Activated T-helper 2 cell treated with anti-CD3 and anti-CD28 coated beads, Interferon-gamma antibody, Interleukin-2, Interleukin-4, amounts not matched to agents 10 μg/mL and 5 μg/mL and 100 μg/mL, durations not matched to agents 14 hours and 24 hours and 36 hours (primary cell): ENCODE measurements at regions not wholly inside any gene's neighbourhood (a gene's known extent, or its start where the extent isn't known, plus 50 kb on each side); places are given as distances from the start of the nearest gene placed in this dataset.

Experiments
- DNase-seq: peaks from one replicate; pipeline ENCODE4 v3.0.0; 2021; ENCODE audit warnings: low spot score
- H3K27ac Mint-ChIP-seq: one replicate; pipeline ENCODE4 v1.8.0; 2021; ENCODE audit warnings: mixed read lengths
- H3K27me3 Mint-ChIP-seq: one replicate; pipeline ENCODE4 v1.8.0; 2021; ENCODE audit warnings: low read depth, mixed read lengths
- H3K36me3 Mint-ChIP-seq: one replicate; pipeline ENCODE4 v1.8.0; 2021; ENCODE audit warnings: low read depth, mixed read lengths
- H3K4me1 Mint-ChIP-seq: one replicate; pipeline ENCODE4 v1.8.0; 2021; ENCODE audit warnings: low read depth, mixed read lengths
- H3K4me3 Mint-ChIP-seq: one replicate; pipeline ENCODE4 v1.8.0; 2021; ENCODE audit warnings: low read depth, mild to moderate bottlenecking, moderate library complexity, mixed read lengths
- H3K9me3 Mint-ChIP-seq: one replicate; pipeline ENCODE4 v1.8.0; 2021; ENCODE audit warnings: mixed read lengths
- intact Hi-C: fragments of 100-400 bp; cut with micrococcal nuclease; formaldehyde crosslinking; loops from one replicate; pipeline ENCODE4 v1.15.1; 2023

GRCh38 chr22:26777156-26777801, 119.9 kb downstream of the MIAT start:
- no peak overlapping the region for H3K4me3 Mint-ChIP-seq
- peaks cover 44% of the 10 kb centered on the region for H3K36me3 Mint-ChIP-seq
- intact Hi-C loops = no loop called here
- no peaks in the 10 kb centered on the region for H3K4me1 Mint-ChIP-seq
- H3K27me3 Mint-ChIP-seq = no peaks in the 10 kb centered on the region
- H3K27ac Mint-ChIP-seq = no peak overlapping the region
- no peaks in the 10 kb centered on the region for H3K9me3 Mint-ChIP-seq
- DNase-seq = no peak

- no peaks in the 10 kb centered on the region for H3K4me1 Mint-ChIP-seq
- no peaks in the 10 kb centered on the region for H3K27me3 Mint-ChIP-seq
- H3K27ac Mint-ChIP-seq = no peak overlapping the region
- peaks cover 44% of the 10 kb centered on the region for H3K36me3 Mint-ChIP-seq
- H3K4me3 Mint-ChIP-seq = no peak overlapping the region
- intact Hi-C loops = no loop called here
- H3K9me3 Mint-ChIP-seq = no peaks in the 10 kb centered on the region
- DNase-seq = no peak
Measured at GRCh38 chr22:26778372-26778771, 121.0 kb downstream of the MIAT start.

GRCh38 chr22:26779108-26779507, 121.7 kb downstream of the MIAT start:
- H3K9me3 Mint-ChIP-seq = no peaks in the 10 kb centered on the region
- intact Hi-C loops = no loop called here
- DNase-seq = no peak
- no peak overlapping the region for H3K27ac Mint-ChIP-seq
- peaks cover 44% of the 10 kb centered on the region for H3K36me3 Mint-ChIP-seq
- H3K4me1 Mint-ChIP-seq = no peaks in the 10 kb centered on the region
- H3K4me3 Mint-ChIP-seq = no peak overlapping the region
- H3K27me3 Mint-ChIP-seq = no peaks in the 10 kb centered on the region

GRCh38 chr22:26779929-26780328, 122.5 kb downstream of the MIAT start:
- Mint-ChIP-seq H3K4me3 (no peak overlapping the region), H3K36me3 (peaks cover 39% of the 10 kb centered on the region)

GRCh38 chr22:26780521-26780920, 123.1 kb downstream of the MIAT start:
- intact Hi-C loops = no loop called here
- H3K27ac Mint-ChIP-seq = no peak overlapping the region
- no peaks in the 10 kb centered on the region for H3K27me3 Mint-ChIP-seq
- no peaks in the 10 kb centered on the region for H3K9me3 Mint-ChIP-seq
- DNase-seq = no peak
- peaks cover 35% of the 10 kb centered on the region for H3K36me3 Mint-ChIP-seq
- peaks cover 2% of the 10 kb centered on the region for H3K4me1 Mint-ChIP-seq
- no peak overlapping the region for H3K4me3 Mint-ChIP-seq

More at GRCh38 chr22:26779929-26780328, 122.5 kb downstream of the MIAT start:
- intact Hi-C loops = no loop called here
- Mint-ChIP-seq H3K9me3 (no peaks in the 10 kb centered on the region), H3K27ac (no peak overlapping the region), H3K27me3 (no peaks in the 10 kb centered on the region), H3K4me1 (no peaks in the 10 kb centered on the region)
- no peak for DNase-seq

GRCh38 chr22:26781062-26781461, 123.7 kb downstream of the MIAT start:
- peaks cover 3% of the 10 kb centered on the region for H3K4me1 Mint-ChIP-seq
- H3K27me3 Mint-ChIP-seq = no peaks in the 10 kb centered on the region
- peaks cover 30% of the 10 kb centered on the region for H3K36me3 Mint-ChIP-seq
- intact Hi-C loops = no loop called here
- no peak for DNase-seq
- H3K27ac Mint-ChIP-seq = no peak overlapping the region
- no peak overlapping the region for H3K4me3 Mint-ChIP-seq
- H3K9me3 Mint-ChIP-seq = no peaks in the 10 kb centered on the region

- H3K4me3 Mint-ChIP-seq = no peak overlapping the region
- H3K27me3 Mint-ChIP-seq = no peaks in the 10 kb centered on the region
- no peak for DNase-seq
- no peaks in the 10 kb centered on the region for H3K9me3 Mint-ChIP-seq
- intact Hi-C loops = no loop called here
- H3K36me3 Mint-ChIP-seq = peaks cover 27% of the 10 kb centered on the region
- no peak overlapping the region for H3K27ac Mint-ChIP-seq
- peaks cover 3% of the 10 kb centered on the region for H3K4me1 Mint-ChIP-seq
Measured at GRCh38 chr22:26781596-26781995, 124.2 kb downstream of the MIAT start.

- no peaks in the 10 kb centered on the region for H3K9me3 Mint-ChIP-seq
- peaks cover 5% of the 10 kb centered on the region for H3K4me1 Mint-ChIP-seq
- intact Hi-C loops = no loop called here
- no peak for DNase-seq
- H3K27me3 Mint-ChIP-seq = no peaks in the 10 kb centered on the region
- H3K36me3 Mint-ChIP-seq = peaks cover 17% of the 10 kb centered on the region
- H3K4me3 Mint-ChIP-seq = no peak overlapping the region
- no peak overlapping the region for H3K27ac Mint-ChIP-seq
Measured at GRCh38 chr22:26783885-26784284, 126.5 kb downstream of the MIAT start.

- no peak overlapping the region for H3K27ac Mint-ChIP-seq
- no peaks in the 10 kb centered on the region for H3K27me3 Mint-ChIP-seq
- H3K4me1 Mint-ChIP-seq = peaks cover 5% of the 10 kb centered on the region
- intact Hi-C loops = no loop called here
- H3K9me3 Mint-ChIP-seq = no peaks in the 10 kb centered on the region
- no peak for DNase-seq
- no peak overlapping the region for H3K4me3 Mint-ChIP-seq
- H3K36me3 Mint-ChIP-seq = peaks cover 9% of the 10 kb centered on the region
Measured at GRCh38 chr22:26784772-26785171, 127.4 kb downstream of the MIAT start.

- H3K9me3 Mint-ChIP-seq = no peaks in the 10 kb centered on the region
- H3K4me3 Mint-ChIP-seq = no peak overlapping the region
- H3K4me1 Mint-ChIP-seq = peaks cover 5% of the 10 kb centered on the region
- no peak overlapping the region for H3K27ac Mint-ChIP-seq
- no peak for DNase-seq
- intact Hi-C loops = no loop called here
- peaks cover 1% of the 10 kb centered on the region for H3K36me3 Mint-ChIP-seq
- H3K27me3 Mint-ChIP-seq = no peaks in the 10 kb centered on the region
Measured at GRCh38 chr22:26785932-26786331, 128.5 kb downstream of the MIAT start.

- H3K27me3 Mint-ChIP-seq = no peaks in the 10 kb centered on the region
- DNase-seq = no peak
- peaks cover 5% of the 10 kb centered on the region for H3K4me1 Mint-ChIP-seq
- no peak overlapping the region for H3K4me3 Mint-ChIP-seq
- intact Hi-C loops = no loop called here
- H3K36me3 Mint-ChIP-seq = peaks cover 3% of the 10 kb centered on the region
- H3K27ac Mint-ChIP-seq = no peak overlapping the region
- H3K9me3 Mint-ChIP-seq = no peaks in the 10 kb centered on the region
Measured at GRCh38 chr22:26786398-26786797, 129.0 kb downstream of the MIAT start.

GRCh38 chr22:26789951-26790350, 132.6 kb downstream of the MIAT start:
- DNase-seq = no peak
- Mint-ChIP-seq H3K9me3 (no peaks in the 10 kb centered on the region), H3K27me3 (no peaks in the 10 kb centered on the region), H3K4me3 (no peak overlapping the region), H3K4me1 (peaks cover 5% of the 10 kb centered on the region), H3K36me3 (peaks cover 13% of the 10 kb centered on the region), H3K27ac (no peak overlapping the region)
- intact Hi-C loops = no loop called here

GRCh38 chr22:26792522-26792921, 135.1 kb downstream of the MIAT start:
- Mint-ChIP-seq H3K9me3 (no peaks in the 10 kb centered on the region), H3K4me1 (no peaks in the 10 kb centered on the region), H3K4me3 (no peak overlapping the region), H3K27me3 (no peaks in the 10 kb centered on the region), H3K27ac (no peak overlapping the region), H3K36me3 (peaks cover 13% of the 10 kb centered on the region)
- no peak for DNase-seq
- intact Hi-C loops = no loop called here

- H3K4me1 Mint-ChIP-seq = no peaks in the 10 kb centered on the region
- DNase-seq = no peak
- no peaks in the 10 kb centered on the region for H3K9me3 Mint-ChIP-seq
- no peak overlapping the region for H3K27ac Mint-ChIP-seq
- intact Hi-C loops = no loop called here
- no peaks in the 10 kb centered on the region for H3K27me3 Mint-ChIP-seq
- H3K36me3 Mint-ChIP-seq = peaks cover 8% of the 10 kb centered on the region
- H3K4me3 Mint-ChIP-seq = no peak overlapping the region
Measured at GRCh38 chr22:26796785-26797184, 139.4 kb downstream of the MIAT start.
